GM19025 (cell line): ENCODE measurements at regions not wholly inside any gene's neighbourhood (a gene's known extent, or its start where the extent isn't known, plus 50 kb on each side); places are given as distances from the start of the nearest gene placed in this dataset.
"Not testable (repeated sequence)": the region's sequence is repeated elsewhere in the genome, so short reads cannot be mapped to it uniquely, and the experiment has no call there.

Source experiments
- ATAC-seq: cut with Tn5 transposase; IDR thresholded peaks from one replicate; pipeline ENCODE4 v1.9.1; 2021; ENCODE audit warnings: mild to moderate bottlenecking, low read depth, moderate library complexity; ENCODE audit not compliant: unreplicated experiment

DNA sequence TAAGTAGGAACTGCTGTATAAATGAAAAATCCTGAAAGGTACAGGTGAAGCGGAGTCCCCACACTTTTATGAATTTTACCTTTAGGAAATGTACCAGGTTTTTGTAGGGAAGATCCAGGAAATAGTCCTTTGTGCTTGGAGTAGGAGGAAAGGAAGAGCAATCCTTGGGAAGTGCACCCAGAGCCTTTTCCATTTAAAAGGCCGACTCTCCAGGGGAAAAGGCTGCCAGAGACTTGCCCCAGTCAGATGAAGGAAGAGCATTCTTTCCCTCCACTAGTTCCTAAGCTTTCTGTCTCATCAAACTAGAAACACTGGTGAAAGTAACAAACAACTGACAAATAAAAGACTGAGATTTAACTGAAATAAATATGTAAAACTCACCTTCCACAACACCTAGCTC is 779.4 kb upstream of the CDH6 start:
- no peak for ATAC-seq

DNA sequence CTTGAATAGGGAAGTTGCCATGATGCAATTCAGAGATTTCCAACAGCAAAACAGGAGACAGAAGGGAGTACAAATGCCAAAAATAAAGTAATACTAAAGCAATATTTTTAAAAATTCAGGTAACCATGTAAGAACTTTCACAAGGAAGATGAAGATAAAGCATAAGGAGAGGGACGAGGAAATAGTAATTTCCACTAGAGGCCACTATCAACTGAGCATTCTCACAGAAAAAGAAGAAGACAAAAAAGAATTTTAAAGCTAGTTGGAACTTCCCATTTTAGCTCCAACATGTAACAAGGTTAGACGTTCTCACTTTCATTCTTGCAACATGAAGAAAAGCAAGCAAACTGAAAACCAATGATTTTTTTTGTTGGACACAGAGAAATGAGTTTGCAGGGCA is 779.9 kb upstream of the CDH6 start:
- ATAC-seq: no peak

GRCh38 chr5:30405821-30406220 is 787.7 kb upstream of the CDH6 start:
- no peak for ATAC-seq

DNA sequence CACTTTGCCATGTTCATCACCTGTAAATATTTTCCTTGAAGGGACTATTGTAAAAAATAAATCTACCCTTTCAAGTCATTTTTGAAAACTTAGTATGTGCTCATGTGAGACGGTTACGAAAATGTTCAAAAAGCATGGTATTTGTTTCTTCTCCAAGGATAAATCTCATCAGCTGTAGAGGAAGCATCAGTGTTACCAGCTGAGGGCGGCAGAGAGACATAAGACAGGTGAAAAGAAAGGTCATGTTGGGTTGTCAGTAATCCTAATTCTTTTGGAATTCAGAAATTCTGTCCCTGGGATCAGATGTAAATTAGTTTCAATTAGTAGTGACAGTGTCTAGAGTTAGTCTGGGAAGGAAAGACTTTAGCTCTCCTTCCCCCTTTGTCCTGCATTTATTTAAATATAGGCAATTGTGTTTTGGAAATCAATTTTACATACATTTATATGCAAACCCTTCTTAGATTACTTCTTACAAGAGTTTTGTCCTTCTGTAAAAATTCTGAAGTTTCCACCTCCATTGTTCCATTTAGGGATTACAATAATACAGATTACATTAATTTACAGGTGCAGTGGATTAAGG is 791.9 kb upstream of the CDH6 start:
- ATAC-seq: no peak

DNA sequence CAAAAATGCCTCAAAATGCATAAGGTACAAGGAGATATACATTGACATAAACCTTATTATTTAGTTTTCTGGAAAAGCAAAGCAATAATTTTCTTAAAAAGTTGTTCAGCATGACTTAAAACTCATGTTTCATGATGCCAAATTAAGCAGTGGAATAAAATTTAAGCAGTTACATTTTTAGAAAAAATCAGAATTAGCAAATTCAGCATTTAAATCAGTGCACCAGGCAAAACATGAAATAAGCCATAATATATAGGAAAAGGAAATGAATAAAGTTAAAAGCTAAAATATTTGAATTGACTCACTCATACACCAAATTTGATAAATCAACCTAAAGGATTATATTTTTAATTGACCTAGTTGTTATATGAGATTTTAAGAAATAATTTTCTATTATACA is 795.1 kb upstream of the CDH6 start:
- ATAC-seq: no peak

- ATAC-seq: no peak
Observed at GRCh38 chr5:30392897-30393296, 800.6 kb upstream of the CDH6 start.

DNA sequence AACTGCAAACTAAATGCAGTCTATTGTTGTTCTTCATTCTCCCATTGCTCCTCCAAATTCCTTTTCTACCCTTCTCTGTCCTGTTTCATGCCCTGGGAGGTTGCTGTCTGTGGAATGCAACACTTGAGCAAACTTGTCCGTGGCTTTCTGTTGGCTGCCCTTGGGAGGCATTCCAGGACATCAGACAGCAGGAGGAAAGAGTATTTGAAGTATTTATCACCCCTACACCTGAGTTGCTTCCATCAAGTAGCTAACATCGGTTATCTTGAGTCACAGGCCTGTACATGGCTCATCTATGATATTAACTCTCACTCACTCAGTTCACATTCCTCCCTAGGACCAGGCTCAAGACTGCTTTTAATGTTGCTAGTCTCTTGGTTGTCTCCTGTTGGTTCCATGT is 803.4 kb upstream of the CDH6 start:
- ATAC-seq: no peak

- no peak for ATAC-seq
Observed at GRCh38 chr5:30387974-30388632, 805.4 kb upstream of the CDH6 start.

DNA sequence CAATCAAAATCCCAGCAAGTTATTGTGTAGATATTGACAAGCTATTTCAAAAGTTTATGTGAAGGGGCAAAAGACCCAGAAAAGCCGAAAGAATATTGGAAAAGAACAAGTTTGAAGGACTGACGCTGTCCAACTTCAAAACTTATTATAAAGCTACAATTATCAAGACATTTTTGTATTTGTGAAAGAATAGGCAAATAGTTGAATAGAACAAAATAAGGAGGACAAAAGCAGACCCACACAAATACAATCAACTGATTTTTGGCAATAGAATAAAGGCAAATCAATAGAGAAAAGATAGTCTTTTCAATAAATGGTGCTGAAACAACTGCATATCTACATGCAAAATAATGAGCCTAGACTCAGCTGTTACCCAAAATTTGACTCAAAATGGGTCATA is 807.7 kb upstream of the CDH6 start:
- no peak for ATAC-seq

GRCh38 chr5:30384171-30384570 is 809.3 kb upstream of the CDH6 start:
- no peak for ATAC-seq

DNA sequence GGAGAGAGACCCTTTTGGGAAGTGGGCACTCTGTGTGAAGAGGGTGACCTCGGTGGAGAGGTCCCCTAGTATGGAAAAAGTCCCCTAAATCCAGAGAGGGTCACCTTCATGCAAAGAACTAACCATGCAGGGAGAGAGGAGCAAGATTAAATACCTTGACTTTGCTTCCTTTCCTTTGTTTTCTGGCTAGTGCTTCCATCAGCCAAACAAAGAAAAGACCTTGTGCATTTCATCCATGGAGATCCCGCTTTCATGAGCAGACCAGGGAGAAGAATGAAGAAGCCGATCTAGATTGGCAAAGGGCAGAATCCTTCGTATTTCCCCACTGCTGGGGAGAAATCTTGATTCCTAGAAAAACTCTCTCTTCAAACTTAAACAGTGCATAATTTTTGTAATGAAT is 813.3 kb upstream of the CDH6 start:
- ATAC-seq: no peak

GRCh38 chr5:30376848-30377247 is 816.6 kb upstream of the CDH6 start:
- ATAC-seq: no peak

DNA sequence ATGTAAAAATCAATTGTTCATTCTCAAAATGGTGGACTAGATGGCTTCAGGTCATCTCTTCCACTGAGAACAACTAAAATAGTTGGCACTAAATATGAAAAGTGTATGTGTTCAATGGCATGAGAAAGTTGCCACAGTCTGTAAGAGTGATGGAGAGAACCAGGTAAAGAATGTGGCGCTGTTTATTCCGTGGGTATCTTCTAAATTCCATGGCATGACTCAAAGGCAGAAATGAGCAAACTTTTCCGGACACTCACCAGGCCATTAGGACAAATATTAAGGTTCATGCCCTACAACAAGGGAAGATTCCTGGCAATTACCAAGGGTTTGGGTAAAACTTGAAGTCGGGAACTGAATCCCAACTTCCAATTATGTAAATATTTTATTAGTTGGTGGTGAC is 825.4 kb upstream of the CDH6 start:
- no peak for ATAC-seq

DNA sequence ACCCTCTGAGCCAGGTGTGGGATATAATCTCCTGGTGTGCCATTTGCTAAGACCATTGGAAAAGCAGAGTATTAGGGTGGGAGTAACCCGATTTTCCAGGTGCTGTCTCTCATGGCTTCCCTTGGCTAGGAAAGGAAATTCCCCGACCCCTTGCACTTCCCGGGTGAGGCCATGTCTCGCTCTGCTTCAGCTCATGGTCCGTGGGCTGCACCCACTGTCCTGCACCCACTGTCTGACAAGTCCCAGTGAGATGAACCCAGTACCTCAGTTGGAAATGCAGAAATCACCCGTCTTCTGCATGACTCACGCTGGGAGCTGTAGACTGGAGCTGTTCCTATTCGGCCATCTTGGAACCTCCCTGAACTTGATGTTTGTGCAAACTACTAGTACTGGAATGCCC is 828.5 kb upstream of the CDH6 start:
- ATAC-seq: not testable (repeated sequence)

GRCh38 chr5:30357371-30357770 is 836.1 kb upstream of the CDH6 start:
- ATAC-seq: no peak

DNA sequence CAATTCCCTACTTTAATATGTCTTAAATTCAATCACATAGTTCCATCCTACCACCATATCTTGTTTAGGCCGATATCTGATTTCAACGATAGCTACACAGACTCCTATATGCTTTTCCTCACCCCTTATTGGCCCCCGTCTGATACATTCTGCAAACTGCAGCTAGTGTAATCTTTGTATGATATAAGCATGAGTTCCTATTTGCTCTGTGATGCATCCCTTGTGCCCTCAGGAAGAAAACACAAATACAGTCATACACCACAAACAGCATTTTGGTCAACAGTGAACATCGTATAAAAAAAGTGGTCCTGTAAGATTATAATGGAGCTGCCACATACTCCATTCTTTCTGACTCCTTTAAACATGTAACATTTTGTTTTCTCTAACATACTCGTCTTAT is 837.8 kb upstream of the CDH6 start:
- no peak for ATAC-seq

DNA sequence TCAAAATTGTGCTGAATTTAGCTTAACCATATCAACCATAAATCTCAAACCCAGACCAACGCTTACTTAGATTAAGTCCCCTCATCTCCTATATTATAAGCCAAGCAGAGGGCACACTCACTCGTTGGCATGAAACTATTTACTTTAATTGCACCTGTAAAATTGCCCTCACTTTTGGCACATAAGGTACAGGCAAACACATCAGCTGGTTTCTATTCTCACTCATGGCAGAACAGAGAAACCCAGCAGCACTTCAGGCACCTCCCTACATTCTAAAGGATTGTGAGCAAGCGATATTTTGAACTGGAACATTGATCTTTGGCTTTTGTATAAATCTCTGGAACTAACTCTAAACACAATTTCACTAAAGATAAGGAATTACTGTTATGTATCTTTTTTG is 845.6 kb upstream of the CDH6 start:
- ATAC-seq: no peak

GRCh38 chr5:30345539-30346345 is 847.7 kb upstream of the CDH6 start:
- ATAC-seq: not testable (repeated sequence)

DNA sequence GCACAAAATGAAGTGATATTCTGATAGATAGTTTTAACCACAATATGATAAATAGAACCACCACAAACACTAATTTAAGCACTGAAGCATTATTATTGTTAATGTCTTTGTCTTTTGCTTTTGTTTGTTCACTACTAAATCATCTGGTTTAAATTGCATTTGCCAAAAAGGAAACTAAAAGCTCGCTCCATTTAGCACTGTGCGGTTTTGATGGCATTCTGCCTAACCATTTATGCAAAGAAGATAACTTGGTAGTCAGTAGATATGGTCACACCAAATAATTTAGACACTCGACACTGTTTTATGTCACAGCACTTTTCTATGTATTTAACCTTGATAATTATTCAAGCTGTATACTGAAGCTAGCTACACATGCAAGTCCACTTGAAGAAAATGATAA is 849.8 kb upstream of the CDH6 start:
- ATAC-seq: no peak

DNA sequence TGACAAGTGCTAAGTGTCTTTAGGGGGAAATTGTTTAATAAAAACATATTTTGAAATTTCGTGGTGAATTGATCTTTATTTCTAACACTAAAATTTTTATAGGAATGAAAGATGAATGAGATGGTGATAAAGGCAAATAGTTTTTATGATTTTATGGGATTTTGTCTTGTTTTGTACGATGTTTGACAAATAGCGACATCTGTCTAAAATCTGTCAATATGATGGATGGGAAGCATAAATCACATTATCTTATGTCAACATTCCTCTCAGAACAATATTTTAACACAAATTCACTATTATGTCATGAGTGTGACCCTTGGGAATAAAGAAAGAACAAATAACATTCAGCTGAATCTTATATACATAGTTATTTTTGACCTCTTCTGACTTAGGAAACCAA is 852.0 kb upstream of the CDH6 start:
- no peak for ATAC-seq

- ATAC-seq: no peak
Observed at GRCh38 chr5:30337084-30337573, 856.4 kb upstream of the CDH6 start.

DNA sequence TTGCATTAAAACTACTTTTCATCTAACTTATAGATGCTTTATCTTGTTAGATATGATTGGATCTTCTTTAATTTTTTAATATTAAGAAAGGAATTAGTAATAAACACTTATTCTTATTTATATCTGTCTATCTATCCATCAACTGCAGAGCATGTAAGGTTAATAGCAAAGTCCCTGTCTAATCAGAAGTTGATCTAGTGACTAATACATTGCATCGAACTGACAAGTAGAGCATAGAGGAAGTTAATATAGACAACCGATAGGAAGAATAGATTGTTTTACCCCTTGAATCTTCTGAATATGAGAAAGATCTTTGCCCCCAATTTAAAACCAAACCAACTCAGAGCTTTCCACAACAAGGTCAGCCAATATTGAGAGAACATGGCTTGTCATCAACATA is 862.0 kb upstream of the CDH6 start:
- ATAC-seq: no peak
